ENCODE measurements at regions not wholly inside any gene's neighbourhood (a gene's known extent, or its start where the extent isn't known, plus 50 kb on each side); places are given as distances from the start of the nearest gene placed in this dataset.

- DNase-seq (no peak), ATAC-seq (no peak)
- Mint-ChIP-seq H3K36me3 (ENCODE audit: low read depth) (no peaks in the 10 kb centered on the region), H3K27ac (no peak overlapping the region), H3K27me3 (peaks cover 31% of the 10 kb centered on the region), H3K4me1 (no peaks in the 10 kb centered on the region), H3K4me3 (no peak overlapping the region)
- H3K9me3 ChIP-seq (ENCODE audit: control insufficient read depth, low read length, poor library complexity, severe bottlenecking): no peaks in the 10 kb centered on the region
These were observed 505.6 kb upstream of the MKI67 start for GRCh38 chr10:128631801-128632241.

- H3K36me3 Mint-ChIP-seq (ENCODE audit: low read depth): no peaks in the 10 kb centered on the region
- DNase-seq (no peak), ATAC-seq (no peak)
- H3K27me3 Mint-ChIP-seq: peaks cover 23% of the 10 kb centered on the region
- no peak overlapping the region for H3K4me3 Mint-ChIP-seq
- H3K9me3 ChIP-seq (ENCODE audit: control insufficient read depth, low read length, poor library complexity, severe bottlenecking): no peaks in the 10 kb centered on the region
- no peak overlapping the region for H3K27ac Mint-ChIP-seq
- H3K4me1 Mint-ChIP-seq: no peaks in the 10 kb centered on the region
These were observed 506.5 kb upstream of the MKI67 start for GRCh38 chr10:128632694-128633093.

- DNase-seq (no peak), ATAC-seq (no peak)
- H3K27ac Mint-ChIP-seq: no peak overlapping the region
- no peaks in the 10 kb centered on the region for H3K4me1 Mint-ChIP-seq
- no peaks in the 10 kb centered on the region for H3K36me3 Mint-ChIP-seq (ENCODE audit: low read depth)
- H3K4me3 Mint-ChIP-seq: no peak overlapping the region
- no peaks in the 10 kb centered on the region for H3K9me3 ChIP-seq (ENCODE audit: control insufficient read depth, low read length, poor library complexity, severe bottlenecking)
- H3K27me3 Mint-ChIP-seq: peaks cover 12% of the 10 kb centered on the region
These were observed 507.8 kb upstream of the MKI67 start for GRCh38 chr10:128633864-128634540.

GRCh38 chr10:128642023-128642422 lies 515.8 kb upstream of the MKI67 start:
- H3K27ac Mint-ChIP-seq: no peak overlapping the region
- no peaks in the 10 kb centered on the region for H3K9me3 ChIP-seq (ENCODE audit: control insufficient read depth, low read length, poor library complexity, severe bottlenecking)
- ATAC-seq: no peak
- H3K27me3 Mint-ChIP-seq: peaks cover 7% of the 10 kb centered on the region
- no peak overlapping the region for H3K4me3 Mint-ChIP-seq
- H3K4me1 Mint-ChIP-seq: no peaks in the 10 kb centered on the region
- no peaks in the 10 kb centered on the region for H3K36me3 Mint-ChIP-seq (ENCODE audit: low read depth)
- no peak for DNase-seq

DNA sequence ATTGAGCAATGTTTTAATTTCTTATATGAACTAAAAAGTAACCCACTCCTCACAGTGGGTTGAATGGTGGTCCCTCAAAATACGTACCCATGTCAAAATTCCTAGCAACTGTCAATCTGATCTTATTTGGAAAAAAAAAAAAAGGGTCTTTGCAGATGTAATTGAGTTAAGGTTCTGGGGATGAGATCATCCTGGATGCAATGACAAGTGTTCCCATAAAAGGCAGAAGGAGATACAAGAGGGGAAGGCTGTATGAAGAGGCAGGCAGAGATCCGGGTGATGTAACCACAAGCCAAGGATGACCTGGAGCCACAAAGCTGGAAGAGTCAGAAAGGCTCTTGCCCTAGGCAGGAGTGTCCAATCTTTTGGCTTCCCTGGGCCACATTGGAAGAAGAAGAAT lies 516.3 kb upstream of the MKI67 start:
- Mint-ChIP-seq H3K4me1 (no peaks in the 10 kb centered on the region), H3K27me3 (peaks cover 7% of the 10 kb centered on the region), H3K27ac (no peak overlapping the region), H3K4me3 (no peak overlapping the region), H3K36me3 (ENCODE audit: low read depth) (no peaks in the 10 kb centered on the region)
- no peaks in the 10 kb centered on the region for H3K9me3 ChIP-seq (ENCODE audit: control insufficient read depth, low read length, poor library complexity, severe bottlenecking)
- ATAC-seq (no peak), DNase-seq (no peak)

DNA sequence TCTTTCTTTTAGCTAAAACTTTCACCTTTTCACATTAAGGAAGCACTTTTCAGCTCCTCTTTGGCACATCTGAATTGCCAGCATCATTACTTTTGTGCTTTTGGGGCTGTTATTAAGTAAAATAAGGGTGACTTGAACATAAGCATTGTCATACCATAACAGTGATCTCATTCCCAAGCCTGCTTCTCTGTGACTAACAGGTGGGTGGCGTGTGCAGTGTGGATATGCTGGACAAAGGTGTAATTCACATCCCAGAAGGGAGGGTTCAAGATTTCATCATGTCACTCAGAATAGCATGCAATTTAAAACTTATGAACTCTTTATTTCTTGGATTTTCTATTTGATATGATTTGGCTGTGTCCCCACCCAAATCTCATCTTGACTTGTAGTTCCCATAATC lies 517.4 kb upstream of the MKI67 start:
- no peak for DNase-seq
- Mint-ChIP-seq H3K27ac (no peak overlapping the region), H3K27me3 (peaks cover 7% of the 10 kb centered on the region), H3K4me1 (no peaks in the 10 kb centered on the region), H3K36me3 (ENCODE audit: low read depth) (no peaks in the 10 kb centered on the region), H3K4me3 (no peak overlapping the region)
- no peak for ATAC-seq
- H3K9me3 ChIP-seq (ENCODE audit: control insufficient read depth, low read length, poor library complexity, severe bottlenecking): no peaks in the 10 kb centered on the region

GRCh38 chr10:128645486-128645885 lies 519.3 kb upstream of the MKI67 start:
- H3K4me3 Mint-ChIP-seq: no peak overlapping the region
- peaks cover 7% of the 10 kb centered on the region for H3K27me3 Mint-ChIP-seq
- no peaks in the 10 kb centered on the region for H3K36me3 Mint-ChIP-seq (ENCODE audit: low read depth)
- no peaks in the 10 kb centered on the region for H3K9me3 ChIP-seq (ENCODE audit: control insufficient read depth, low read length, poor library complexity, severe bottlenecking)
- no peak overlapping the region for H3K27ac Mint-ChIP-seq
- DNase-seq (no peak), ATAC-seq (no peak)
- H3K4me1 Mint-ChIP-seq: no peaks in the 10 kb centered on the region

GRCh38 chr10:128646956-128647355 lies 520.7 kb upstream of the MKI67 start:
- Mint-ChIP-seq H3K36me3 (ENCODE audit: low read depth) (no peaks in the 10 kb centered on the region), H3K27me3 (peaks cover 7% of the 10 kb centered on the region), H3K4me3 (no peak overlapping the region), H3K27ac (no peak overlapping the region), H3K4me1 (no peaks in the 10 kb centered on the region)
- no peaks in the 10 kb centered on the region for H3K9me3 ChIP-seq (ENCODE audit: control insufficient read depth, low read length, poor library complexity, severe bottlenecking)
- DNase-seq (no peak), ATAC-seq (no peak)

- Mint-ChIP-seq H3K4me1 (no peaks in the 10 kb centered on the region), H3K27ac (no peak overlapping the region), H3K4me3 (no peak overlapping the region), H3K36me3 (ENCODE audit: low read depth) (no peaks in the 10 kb centered on the region), H3K27me3 (peaks cover 10% of the 10 kb centered on the region)
- no peak for ATAC-seq
- no peaks in the 10 kb centered on the region for H3K9me3 ChIP-seq (ENCODE audit: control insufficient read depth, low read length, poor library complexity, severe bottlenecking)
- no peak for DNase-seq
These were observed 531.3 kb upstream of the MKI67 start for GRCh38 chr10:128657548-128657947.

DNA sequence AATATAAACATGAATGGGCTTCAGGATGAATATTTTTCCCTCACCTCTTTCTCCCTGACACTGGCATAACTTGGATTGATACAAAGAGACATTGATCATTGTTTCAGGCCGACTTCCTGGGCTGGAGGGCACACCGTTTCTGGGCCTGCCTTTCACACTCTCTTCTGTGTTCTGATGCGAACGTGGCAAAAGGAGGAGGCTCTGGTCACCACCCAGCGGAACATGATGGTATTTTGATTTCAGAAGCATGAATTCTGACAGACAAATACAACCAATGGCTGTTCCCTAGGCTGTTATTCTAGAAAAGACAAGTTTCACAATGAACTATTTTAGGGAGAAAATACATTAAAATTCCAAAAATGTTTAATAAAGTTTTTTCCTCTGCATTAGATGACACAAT lies 534.5 kb upstream of the MKI67 start:
- H3K9me3 ChIP-seq (ENCODE audit: control insufficient read depth, low read length, poor library complexity, severe bottlenecking): no peaks in the 10 kb centered on the region
- H3K36me3 Mint-ChIP-seq (ENCODE audit: low read depth): no peaks in the 10 kb centered on the region
- ATAC-seq: no peak
- H3K27ac Mint-ChIP-seq: no peak overlapping the region
- H3K4me3 Mint-ChIP-seq: no peak overlapping the region
- no peak for DNase-seq
- H3K4me1 Mint-ChIP-seq: no peaks in the 10 kb centered on the region
- H3K27me3 Mint-ChIP-seq: peaks cover 10% of the 10 kb centered on the region

- ATAC-seq (no peak), DNase-seq (no peak)
- Mint-ChIP-seq H3K27me3 (peaks cover 4% of the 10 kb centered on the region), H3K4me1 (no peaks in the 10 kb centered on the region), H3K36me3 (ENCODE audit: low read depth) (no peaks in the 10 kb centered on the region), H3K4me3 (no peak overlapping the region), H3K27ac (no peak overlapping the region)
- H3K9me3 ChIP-seq (ENCODE audit: control insufficient read depth, low read length, poor library complexity, severe bottlenecking): no peaks in the 10 kb centered on the region
These were observed 535.4 kb upstream of the MKI67 start for GRCh38 chr10:128661404-128662197.

GRCh38 chr10:128662520-128662919 lies 536.3 kb upstream of the MKI67 start:
- H3K9me3 ChIP-seq (ENCODE audit: control insufficient read depth, low read length, poor library complexity, severe bottlenecking): no peaks in the 10 kb centered on the region
- H3K4me3 Mint-ChIP-seq: no peak overlapping the region
- H3K4me1 Mint-ChIP-seq: no peaks in the 10 kb centered on the region

GRCh38 chr10:128664729-128665128 lies 538.5 kb upstream of the MKI67 start:
- H3K36me3 Mint-ChIP-seq (ENCODE audit: low read depth): no peaks in the 10 kb centered on the region
- ATAC-seq (no peak), DNase-seq (no peak)
- no peak overlapping the region for H3K4me3 Mint-ChIP-seq
- peaks cover 4% of the 10 kb centered on the region for H3K27me3 Mint-ChIP-seq
- no peak overlapping the region for H3K27ac Mint-ChIP-seq
- H3K4me1 Mint-ChIP-seq: no peaks in the 10 kb centered on the region
- no peaks in the 10 kb centered on the region for H3K9me3 ChIP-seq (ENCODE audit: control insufficient read depth, low read length, poor library complexity, severe bottlenecking)

More at GRCh38 chr10:128662520-128662919, 536.3 kb upstream of the MKI67 start:
- Mint-ChIP-seq H3K27ac (no peak overlapping the region), H3K27me3 (peaks cover 4% of the 10 kb centered on the region), H3K36me3 (ENCODE audit: low read depth) (no peaks in the 10 kb centered on the region)
- ATAC-seq (no peak), DNase-seq (no peak)

DNA sequence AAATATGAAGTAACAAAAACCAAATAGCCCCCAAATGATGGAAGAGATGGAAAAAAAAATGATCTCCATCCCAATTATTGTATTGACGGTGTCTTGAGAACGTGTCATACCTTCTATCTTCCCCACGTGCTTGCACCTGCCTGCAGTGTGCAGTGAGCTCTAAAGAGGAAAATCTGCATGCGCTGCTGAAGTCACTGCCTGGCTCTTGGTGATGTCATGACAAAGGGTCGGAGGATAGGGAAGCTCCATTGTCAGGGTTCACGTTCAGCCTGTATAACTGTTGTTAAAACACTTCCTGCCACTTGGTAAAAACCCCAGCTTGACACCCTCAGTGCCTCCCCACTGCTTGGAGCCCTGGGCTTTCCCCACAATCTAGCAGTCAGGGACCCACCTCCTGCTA lies 549.2 kb upstream of the MKI67 start:
- no peaks in the 10 kb centered on the region for H3K9me3 ChIP-seq (ENCODE audit: control insufficient read depth, low read length, poor library complexity, severe bottlenecking)
- Mint-ChIP-seq H3K27me3 (no peaks in the 10 kb centered on the region), H3K4me1 (no peaks in the 10 kb centered on the region), H3K36me3 (ENCODE audit: low read depth) (no peaks in the 10 kb centered on the region), H3K4me3 (no peak overlapping the region), H3K27ac (no peak overlapping the region)
- no peak for DNase-seq
- no peak for ATAC-seq

All from T-helper 17 cell (primary cell).